Neural crest cell (in vitro differentiated cells): ENCODE measurements at regions not wholly inside any gene's neighbourhood (a gene's known extent, or its start where the extent isn't known, plus 50 kb on each side); places are given as distances from the start of the nearest gene placed in this dataset.

Experiments
- DNase-seq: peaks from one replicate; pipeline ENCODE4 v3.0.0; 2021; ENCODE audit warnings: low read depth, mixed read lengths, low spot score
- H3K27ac Mint-ChIP-seq: one replicate; pipeline ENCODE4 v1.8.0; 2021; ENCODE audit warnings: mild to moderate bottlenecking, mixed read lengths; ENCODE audit not compliant: unreplicated experiment
- H3K27me3 Mint-ChIP-seq: 2 replicates; pipeline ENCODE4 v1.8.0; 2021; ENCODE audit warnings: low read depth, mild to moderate bottlenecking, mixed read lengths
- H3K36me3 Mint-ChIP-seq: 2 replicates; pipeline ENCODE4 v1.8.0; 2021; ENCODE audit warnings: low read depth, mild to moderate bottlenecking, mixed read lengths
- H3K4me1 Mint-ChIP-seq: 2 replicates; pipeline ENCODE4 v1.8.0; 2021; ENCODE audit warnings: mixed read lengths
- H3K4me3 Mint-ChIP-seq: one replicate; pipeline ENCODE4 v1.8.0; 2021; ENCODE audit warnings: mild to moderate bottlenecking, mixed read lengths
- H3K9me3 Mint-ChIP-seq: 2 replicates; pipeline ENCODE4 v1.8.0; 2021; ENCODE audit warnings: mixed read lengths
- TF ChIP-seq, protein P1 (sequence below): fragments of 200-600 bp; sonication (generic); conservative IDR thresholded peaks from 2 replicates; pipeline ENCODE4 v1.5.0; 2021; ENCODE audit warnings: antibody characterized with exemption, mild to moderate bottlenecking

DNA sequence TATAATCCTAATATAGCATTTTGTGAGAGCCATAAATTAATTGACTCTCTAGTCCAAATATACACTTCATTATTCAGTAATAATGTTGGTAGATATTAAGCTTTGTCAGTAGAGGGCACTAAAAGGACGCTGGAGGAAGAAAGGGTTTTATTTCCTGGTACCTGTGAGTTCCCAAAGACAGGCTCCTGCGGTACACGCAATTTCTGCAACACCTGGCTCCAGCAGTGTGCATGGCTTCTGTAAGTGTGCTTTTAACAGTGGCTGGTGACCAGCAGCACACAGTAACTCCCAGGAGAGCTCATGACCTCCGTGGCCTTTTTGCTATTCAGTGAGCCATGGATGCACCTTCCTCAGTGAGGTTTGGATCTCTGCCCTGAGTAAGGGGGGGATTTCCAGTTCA is 338.3 kb upstream of the ZNF385D start:
- TF ChIP-seq, protein P1, sequence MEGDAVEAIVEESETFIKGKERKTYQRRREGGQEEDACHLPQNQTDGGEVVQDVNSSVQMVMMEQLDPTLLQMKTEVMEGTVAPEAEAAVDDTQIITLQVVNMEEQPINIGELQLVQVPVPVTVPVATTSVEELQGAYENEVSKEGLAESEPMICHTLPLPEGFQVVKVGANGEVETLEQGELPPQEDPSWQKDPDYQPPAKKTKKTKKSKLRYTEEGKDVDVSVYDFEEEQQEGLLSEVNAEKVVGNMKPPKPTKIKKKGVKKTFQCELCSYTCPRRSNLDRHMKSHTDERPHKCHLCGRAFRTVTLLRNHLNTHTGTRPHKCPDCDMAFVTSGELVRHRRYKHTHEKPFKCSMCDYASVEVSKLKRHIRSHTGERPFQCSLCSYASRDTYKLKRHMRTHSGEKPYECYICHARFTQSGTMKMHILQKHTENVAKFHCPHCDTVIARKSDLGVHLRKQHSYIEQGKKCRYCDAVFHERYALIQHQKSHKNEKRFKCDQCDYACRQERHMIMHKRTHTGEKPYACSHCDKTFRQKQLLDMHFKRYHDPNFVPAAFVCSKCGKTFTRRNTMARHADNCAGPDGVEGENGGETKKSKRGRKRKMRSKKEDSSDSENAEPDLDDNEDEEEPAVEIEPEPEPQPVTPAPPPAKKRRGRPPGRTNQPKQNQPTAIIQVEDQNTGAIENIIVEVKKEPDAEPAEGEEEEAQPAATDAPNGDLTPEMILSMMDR, result peak; percentile 71
- no peak overlapping the region for H3K4me3 Mint-ChIP-seq
- no peaks in the 10 kb centered on the region for H3K9me3 Mint-ChIP-seq
- peaks cover 6% of the 10 kb centered on the region for H3K27me3 Mint-ChIP-seq
- no peaks in the 10 kb centered on the region for H3K36me3 Mint-ChIP-seq
- H3K4me1 Mint-ChIP-seq, result no peaks in the 10 kb centered on the region
- no peak overlapping the region for H3K27ac Mint-ChIP-seq
- DNase-seq, result no peak

DNA sequence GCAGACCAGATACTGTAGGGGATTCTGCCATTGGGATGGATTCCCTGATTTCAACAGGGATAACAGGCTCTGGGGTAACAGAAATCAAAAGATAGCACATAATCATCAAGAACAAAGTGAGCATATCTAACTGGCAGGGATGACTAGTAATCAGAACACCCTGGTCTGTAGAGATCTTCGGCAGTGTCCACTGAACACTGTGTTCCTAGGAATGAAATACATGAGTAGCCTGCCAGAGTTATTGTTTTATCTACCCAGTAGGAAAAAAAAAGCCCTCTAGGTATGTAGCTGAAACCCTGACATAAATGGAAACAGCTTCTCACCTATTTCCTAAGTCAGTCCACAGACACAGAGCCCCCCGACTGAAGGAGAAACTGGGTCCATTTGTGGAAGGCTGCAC is 340.3 kb upstream of the ZNF385D start:
- peaks cover 6% of the 10 kb centered on the region for H3K27me3 Mint-ChIP-seq
- no peak overlapping the region for H3K4me3 Mint-ChIP-seq
- no peaks in the 10 kb centered on the region for H3K9me3 Mint-ChIP-seq
- no peak for DNase-seq
- TF ChIP-seq, protein P1, result no peak
- H3K27ac Mint-ChIP-seq, result no peak overlapping the region
- H3K4me1 Mint-ChIP-seq, result no peaks in the 10 kb centered on the region
- no peaks in the 10 kb centered on the region for H3K36me3 Mint-ChIP-seq

DNA sequence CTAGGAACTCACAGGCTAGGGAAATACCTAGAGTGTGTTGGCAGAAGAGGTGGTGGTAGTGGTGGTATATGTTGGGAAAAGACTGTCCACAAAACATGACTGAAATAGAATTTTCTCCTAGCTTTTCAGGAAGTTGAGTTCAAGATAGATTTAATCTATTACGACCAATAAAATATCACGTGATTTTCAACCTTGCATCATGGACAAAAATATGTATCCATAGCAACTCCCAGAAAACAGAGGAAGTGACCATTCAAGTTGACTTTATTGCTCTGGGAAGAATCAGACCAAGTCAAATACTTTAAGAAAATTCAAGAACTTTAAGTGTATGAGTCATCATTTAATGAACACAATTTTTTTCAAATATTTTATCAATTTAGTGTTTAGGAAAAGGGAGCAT is 347.0 kb upstream of the ZNF385D start:
- Mint-ChIP-seq H3K27ac (no peak overlapping the region), H3K9me3 (peaks cover 4% of the 10 kb centered on the region), H3K4me3 (no peak overlapping the region), H3K4me1 (no peaks in the 10 kb centered on the region), H3K27me3 (no peaks in the 10 kb centered on the region), H3K36me3 (no peaks in the 10 kb centered on the region)
- TF ChIP-seq, protein P1, result no peak
- DNase-seq, result no peak

DNA sequence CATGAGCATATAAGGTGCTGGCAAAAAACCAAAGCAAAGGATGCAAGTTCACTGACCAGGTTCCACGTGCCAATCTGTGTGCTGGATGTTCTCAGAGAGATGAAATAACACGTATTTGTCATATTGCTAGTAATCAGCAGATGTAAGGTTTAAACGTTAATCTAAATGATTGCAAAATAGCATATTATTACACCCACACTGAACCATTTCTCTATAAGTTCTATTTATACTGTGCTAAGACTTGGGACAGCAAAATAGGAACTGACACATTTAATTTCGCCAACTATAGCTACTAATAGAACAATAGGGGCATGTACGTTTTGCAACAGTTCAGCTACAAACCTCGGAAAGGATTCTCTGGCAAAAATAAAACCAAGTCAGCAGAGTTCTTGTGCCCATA is 350.3 kb upstream of the ZNF385D start:
- TF ChIP-seq, protein P1, result no peak
- H3K36me3 Mint-ChIP-seq, result no peaks in the 10 kb centered on the region
- H3K4me1 Mint-ChIP-seq, result no peaks in the 10 kb centered on the region
- H3K9me3 Mint-ChIP-seq, result peaks cover 4% of the 10 kb centered on the region
- H3K4me3 Mint-ChIP-seq, result no peak overlapping the region
- no peak overlapping the region for H3K27ac Mint-ChIP-seq
- no peaks in the 10 kb centered on the region for H3K27me3 Mint-ChIP-seq
- DNase-seq, result no peak

DNA sequence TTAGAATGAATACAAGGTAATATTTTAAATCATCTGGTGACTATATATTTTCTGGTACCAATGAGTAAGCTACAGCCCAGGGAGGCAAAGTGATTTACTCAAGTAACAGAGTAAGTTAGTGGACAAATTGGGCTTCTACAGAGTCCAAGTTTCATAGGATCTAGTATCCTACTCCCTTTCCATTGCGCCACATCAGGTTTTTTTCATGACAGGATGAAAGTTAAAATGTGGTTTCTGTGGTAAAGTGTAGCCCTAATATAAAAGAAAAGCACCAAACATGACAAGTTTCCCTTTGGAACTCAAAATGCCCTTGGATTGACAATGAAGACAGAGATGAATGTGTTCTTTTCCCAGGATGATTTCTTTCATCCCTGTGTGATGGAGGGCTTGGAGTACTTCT is 350.8 kb upstream of the ZNF385D start:
- TF ChIP-seq, protein P1, result no peak
- H3K4me1 Mint-ChIP-seq, result no peaks in the 10 kb centered on the region
- H3K9me3 Mint-ChIP-seq, result peaks cover 4% of the 10 kb centered on the region
- no peaks in the 10 kb centered on the region for H3K36me3 Mint-ChIP-seq
- no peak overlapping the region for H3K27ac Mint-ChIP-seq
- no peak overlapping the region for H3K4me3 Mint-ChIP-seq
- DNase-seq, result no peak
- no peaks in the 10 kb centered on the region for H3K27me3 Mint-ChIP-seq

DNA sequence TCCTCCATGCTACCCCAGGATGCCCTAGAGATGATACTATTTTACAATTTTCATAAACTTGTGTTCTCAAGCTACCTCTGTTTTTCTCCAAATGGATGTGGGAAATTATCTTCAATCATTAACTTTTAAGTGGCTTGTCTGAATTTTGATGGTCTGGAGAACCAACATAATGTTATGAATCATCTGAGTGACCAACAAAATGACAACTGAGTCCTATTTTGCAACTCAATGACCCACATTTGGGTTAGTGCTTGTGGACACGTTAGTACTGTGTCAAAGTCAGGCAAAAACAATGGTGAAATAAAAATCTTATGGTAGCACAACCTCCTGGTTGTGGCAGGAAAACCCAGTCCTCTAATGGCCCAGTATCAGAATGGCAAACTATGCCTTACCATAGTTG is 352.4 kb upstream of the ZNF385D start:
- TF ChIP-seq, protein P1, result no peak

More for the DNA sequence above, 352.4 kb upstream of the ZNF385D start:
- Mint-ChIP-seq H3K27me3 (no peaks in the 10 kb centered on the region), H3K9me3 (peaks cover 4% of the 10 kb centered on the region), H3K4me1 (no peaks in the 10 kb centered on the region), H3K27ac (no peak overlapping the region), H3K4me3 (no peak overlapping the region), H3K36me3 (no peaks in the 10 kb centered on the region)
- no peak for DNase-seq
